K562 (cell line): ENCODE measurements at regions not wholly inside any gene's neighbourhood (a gene's known extent, or its start where the extent isn't known, plus 50 kb on each side); places are given as distances from the start of the nearest gene placed in this dataset.

ENCODE experiments used
- ATAC-seq: fragments of 200-7000 bp; cut with Tn5 transposase; 3 replicates; pipeline ENCODE4 v1.9.1; 2020; ENCODE audit warnings: moderate library complexity
- BruUV-seq: library from RNA; stranded (reverse); fragments of 400-500 nt; replicated peaks from 2 replicates; lab custom pipeline; 2021; lab: Mats Ljungman, UMichigan
- CTCF ChIA-PET: fragments of 300-600 bp; formaldehyde crosslinking; extraction: SDS; loops from one replicate; lab custom pipeline; 2021; ENCODE audit warnings: low intra/inter-chr PET ratio; lab: Yijun Ruan, JAX
- POLR2A ChIA-PET: fragments of 300-600, 350-650 bp; sonication (Branson Sonifier 250); formaldehyde crosslinking; extraction: SDS; loops from one replicate; lab custom pipeline; 2021; ENCODE audit warnings: antibody characterized with exemption, inconsistent platforms; lab: Yijun Ruan, JAX
- DNase-seq, 4 experiments: peaks; one replicate each; pipeline versions ENCODE4 v3.0.0 to v3.0.0-alpha.2; 2011 to 2018; ENCODE audit warnings: low spot score in 3 of 4, mixed read lengths in 3 of 4; ENCODE audit errors: extremely low read depth in 1 of 4
- FAIRE-seq: peaks from 2 replicates; lab custom pipeline; 2011; peaks lifted over from hg19 to GRCh38; lab: Jason Lieb, UNC
- H2AFZ ChIP-seq: 2 replicates; pipeline ENCODE4 v1.6.0; 2011; ENCODE audit warnings: low read depth, low read length, control low read depth, inconsistent platforms
- H3K27ac ChIP-seq: fragments of 200-600 bp; 3 replicates; pipeline ENCODE4 v1.8.0; 2011; ENCODE audit warnings: low read depth, mild to moderate bottlenecking, control low read depth, inconsistent platforms, low read length, moderate library complexity, mixed read lengths; ENCODE audit errors: extremely low read depth
- H3K27me3 ChIP-seq, 2 experiments: fragments of 300-600 bp in 1 of 2; 2 replicates in 1 of 2; 3 replicates in 1 of 2; pipeline versions ENCODE4 v1.6.0 to v1.8.0; 2011; ENCODE audit warnings: inconsistent platforms in 2 of 2, low read length in 2 of 2, mild to moderate bottlenecking in 1 of 2, mixed read lengths in 1 of 2, moderate library complexity in 1 of 2; ENCODE audit not compliant: control insufficient read depth in 2 of 2, insufficient read depth in 2 of 2
- H3K36me3 ChIP-seq: fragments of 300-600 bp; 3 replicates; pipeline ENCODE4 v1.8.0; 2011; ENCODE audit warnings: mild to moderate bottlenecking, low read length, inconsistent platforms; ENCODE audit not compliant: control insufficient read depth, insufficient read depth
- H3K4me1 ChIP-seq, 2 experiments: fragments of 200-600 bp in 1 of 2; replicated peaks in 1 of 2; 2 replicates in 1 of 2; 3 replicates in 1 of 2; pipeline versions ENCODE4 v1.5.1 to v1.8.0; 2011; ENCODE audit warnings: inconsistent platforms in 2 of 2, low read length in 2 of 2, mild to moderate bottlenecking in 1 of 2, mixed read lengths in 1 of 2, moderate library complexity in 1 of 2; ENCODE audit not compliant: control insufficient read depth in 2 of 2, insufficient read depth in 2 of 2
- H3K4me2 ChIP-seq: 2 replicates; pipeline ENCODE4 v1.6.1; 2011; ENCODE audit warnings: low read length, control low read depth, inconsistent platforms, mixed read lengths; ENCODE audit not compliant: insufficient read depth
- H3K4me3 ChIP-seq: fragments of 200-600 bp; sonication (generic), shearing (Covaris generic); 2 replicates; pipeline ENCODE4 v1.5.1; 2016; ENCODE audit warnings: control low read depth, inconsistent platforms
- H3K79me2 ChIP-seq: fragments of 200-600 bp; 3 replicates; pipeline ENCODE4 v1.8.0; 2011; ENCODE audit warnings: low read length, inconsistent platforms; ENCODE audit not compliant: control insufficient read depth, insufficient read depth
- H3K9ac ChIP-seq, 2 experiments: 2 replicates each; pipeline versions ENCODE4 v1.6.0 to v1.6.1; 2011; ENCODE audit warnings: low read depth in 2 of 2, low read length in 2 of 2, control low read depth in 1 of 2, inconsistent platforms in 1 of 2, mild to moderate bottlenecking in 1 of 2, mixed read lengths in 1 of 2; ENCODE audit not compliant: insufficient read depth in 1 of 2
- H3K9me1 ChIP-seq: one replicate; pipeline ENCODE4 v1.6.0; 2011; ENCODE audit warnings: inconsistent platforms, mild to moderate bottlenecking, low read length, moderate library complexity; ENCODE audit not compliant: control insufficient read depth, insufficient read depth
- H3K9me3 ChIP-seq: replicated peaks from 2 replicates; pipeline ENCODE4 v1.5.1; 2011; ENCODE audit warnings: low read depth, low read length, inconsistent platforms; ENCODE audit not compliant: control insufficient read depth, insufficient read depth
- H4K20me1 ChIP-seq: replicated peaks from 2 replicates; pipeline ENCODE4 v1.6.1; 2011; ENCODE audit warnings: low read length, inconsistent platforms, mixed read lengths; ENCODE audit not compliant: control insufficient read depth, insufficient read depth
- ARID2 ChIP-seq: fragments of 450-650 bp; IDR thresholded peaks from 2 replicates; pipeline ENCODE4 v1.6.1; 2017; ENCODE audit warnings: antibody characterized with exemption, mild to moderate bottlenecking
- DNMT1 ChIP-seq: fragments of 450-650 bp; IDR thresholded peaks from 2 replicates; pipeline ENCODE4 v1.6.1; 2016; ENCODE audit warnings: antibody characterized with exemption, mild to moderate bottlenecking
- GATAD2B ChIP-seq: fragments of 450-650 bp; IDR thresholded peaks from 2 replicates; pipeline ENCODE4 v1.6.1; 2017; ENCODE audit warnings: mild to moderate bottlenecking, borderline replicate concordance
- KAT8 ChIP-seq: fragments of 450-650 bp; IDR thresholded peaks from 2 replicates; pipeline ENCODE4 v1.6.1; 2016; ENCODE audit warnings: low read depth, mild to moderate bottlenecking
- KDM4B ChIP-seq, 2 experiments: fragments of 450-650 bp in 1 of 2; sonication (generic) in 1 of 2; IDR thresholded peaks; 2 replicates each; pipeline ENCODE4 v1.6.1; 2016 to 2017; ENCODE audit warnings: borderline replicate concordance in 2 of 2, antibody characterized with exemption in 1 of 2, low read depth in 1 of 2, mild to moderate bottlenecking in 1 of 2
- LCOR ChIP-seq: sonication (generic); formaldehyde crosslinking; IDR thresholded peaks from 2 replicates; pipeline ENCODE4 v1.8.0; 2022; ENCODE audit warnings: mild to moderate bottlenecking, missing genetic modification reagents
- LEF1 ChIP-seq: fragments of 450-650 bp; IDR thresholded peaks from 2 replicates; pipeline ENCODE4 v1.6.1; 2016; ENCODE audit warnings: mild to moderate bottlenecking
- MBD2 ChIP-seq: sonication (generic); IDR thresholded peaks from 2 replicates; pipeline ENCODE4 v1.6.1; 2016; ENCODE audit warnings: low read depth, borderline replicate concordance
- NR2C1 ChIP-seq, 2 experiments: fragments of 450-650 bp; IDR thresholded peaks; 2 replicates each; pipeline ENCODE4 v1.6.1; 2017; ENCODE audit warnings: mild to moderate bottlenecking in 2 of 2, antibody characterized with exemption in 1 of 2, inconsistent platforms in 1 of 2, missing compliant biosample characterization in 1 of 2, missing genetic modification characterization in 1 of 2
- NR3C1 ChIP-seq: sonication (generic); formaldehyde crosslinking; IDR thresholded peaks from 2 replicates; pipeline ENCODE4 v1.8.1; 2022; ENCODE audit warnings: missing genetic modification reagents
- NR4A1 ChIP-seq, 2 experiments: fragments of 250-450 bp in 1 of 2; fragments of 450-650 bp in 1 of 2; sonication (Bioruptor Pico) in 1 of 2; IDR thresholded peaks; 2 replicates each; pipeline versions ENCODE4 v1.4.0 to v1.6.1; 2016 to 2020; ENCODE audit warnings: mild to moderate bottlenecking in 2 of 2, missing compliant biosample characterization in 1 of 2, missing genetic modification characterization in 1 of 2, moderate library complexity in 1 of 2
- SREBF2 ChIP-seq: sonication (generic); formaldehyde crosslinking; IDR thresholded peaks from 2 replicates; pipeline ENCODE4 v1.4.0; 2020; ENCODE audit warnings: mild to moderate bottlenecking, missing genetic modification reagents
- TAF7 ChIP-seq: fragments of 450-650 bp; IDR thresholded peaks from 2 replicates; pipeline ENCODE4 v1.6.1; 2016; ENCODE audit warnings: missing genetic modification characterization, missing compliant biosample characterization
- TSC22D4 ChIP-seq: fragments of 450-650 bp; IDR thresholded peaks from 2 replicates; pipeline ENCODE4 v1.6.1; 2016; ENCODE audit warnings: missing genetic modification characterization, missing biosample characterization, control low read depth
- ZNF274 ChIP-seq: IDR thresholded peaks from 2 replicates; pipeline ENCODE4 v1.6.1; 2011; ENCODE audit warnings: low read depth, mild to moderate bottlenecking, low read length, moderate library complexity, borderline replicate concordance
- ZNF324 ChIP-seq: fragments of 250-450 bp; sonication (Bioruptor Pico); IDR thresholded peaks from 2 replicates; pipeline ENCODE4 v1.4.0; 2020; ENCODE audit warnings: mild to moderate bottlenecking
- WGBS: fragments of 100-300 bp; shearing (Covaris generic); methylation state at CpG from one replicate; pipeline ENCODE4 v1.1.6; 2016; ENCODE audit warnings: low coverage, mixed read lengths; ENCODE audit not compliant: insufficient coverage; ENCODE audit errors: missing lambda C conversion rate; 5-methylcytosine and 5-hydroxymethylcytosine counted together
- in situ Hi-C: fragments of 300-500 bp; cut with MboI; formaldehyde crosslinking; loops from 4 replicates; pipeline ENCODE4 v1.15.0; 2018; ENCODE audit warnings: inconsistent platforms, mixed read lengths
- intact Hi-C: fragments of 100-400 bp; cut with micrococcal nuclease; formaldehyde crosslinking; loops from 2 replicates; pipeline ENCODE4 v1.14.2; 2022
- TF ChIP-seq, protein P1 (sequence below): sonication (generic); formaldehyde crosslinking; IDR thresholded peaks from 2 replicates; pipeline ENCODE4 v1.9.0; 2022; ENCODE audit warnings: mild to moderate bottlenecking, missing genetic modification reagents
- TF ChIP-seq, protein P2 (sequence below): fragments of 450-650 bp; IDR thresholded peaks from 2 replicates; pipeline ENCODE4 v1.6.1; 2018; ENCODE audit warnings: mild to moderate bottlenecking, low read depth; ENCODE audit not compliant: partially characterized antibody
- TF ChIP-seq, protein P3 (sequence below): fragments of 250-450 bp; sonication (Bioruptor Pico); IDR thresholded peaks from 2 replicates; pipeline ENCODE4 v1.8.0; 2022; ENCODE audit warnings: inconsistent platforms
- TF ChIP-seq, protein P4 (sequence below): IDR thresholded peaks from 2 replicates; pipeline ENCODE4 v1.6.1; 2016; ENCODE audit warnings: missing genetic modification characterization, missing compliant biosample characterization

DNA sequence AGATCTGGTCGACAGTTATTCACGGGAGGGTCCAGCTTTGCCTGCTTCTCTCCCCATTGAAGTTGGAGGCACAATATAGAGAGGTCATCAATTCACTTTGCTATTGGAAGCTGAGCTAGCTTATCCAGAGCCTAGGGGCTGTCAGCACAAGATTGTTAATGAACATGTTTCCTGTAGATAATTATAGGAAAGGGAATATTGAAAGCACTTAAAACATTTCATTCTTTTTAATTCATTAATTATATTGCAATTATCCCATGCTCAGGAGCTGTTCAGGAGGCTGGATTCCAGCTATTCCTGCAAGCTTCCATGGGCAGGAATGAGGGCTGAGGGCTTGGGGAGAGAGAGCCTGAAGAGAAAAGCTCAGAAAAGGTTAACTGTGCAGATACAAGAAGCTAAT is 153.1 kb upstream of the BRINP1 start:
- Histone ChIP-seq H4K20me1 (no peaks in the 10 kb centered on the region), H3K36me3 (no peaks in the 10 kb centered on the region), H3K27me3 (no peaks in the 10 kb centered on the region), H3K4me2 (no peak overlapping the region), H3K79me2 (no peaks in the 10 kb centered on the region), H3K4me1 (no peaks in the 10 kb centered on the region), H3K27ac (no peak overlapping the region), H3K4me3 (no peak overlapping the region), H3K9me1 (no peaks in the 10 kb centered on the region), H3K9me3 (no peaks in the 10 kb centered on the region), H3K9ac (no peak overlapping the region), H2AFZ (no peak overlapping the region)
- TF ChIP-seq, protein P1, sequence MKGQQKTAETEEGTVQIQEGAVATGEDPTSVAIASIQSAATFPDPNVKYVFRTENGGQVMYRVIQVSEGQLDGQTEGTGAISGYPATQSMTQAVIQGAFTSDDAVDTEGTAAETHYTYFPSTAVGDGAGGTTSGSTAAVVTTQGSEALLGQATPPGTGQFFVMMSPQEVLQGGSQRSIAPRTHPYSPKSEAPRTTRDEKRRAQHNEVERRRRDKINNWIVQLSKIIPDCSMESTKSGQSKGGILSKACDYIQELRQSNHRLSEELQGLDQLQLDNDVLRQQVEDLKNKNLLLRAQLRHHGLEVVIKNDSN: no peak
- no peak for TF ChIP-seq SREBF2 (CRISPR knock-in tag)
- TF ChIP-seq, protein P2, sequence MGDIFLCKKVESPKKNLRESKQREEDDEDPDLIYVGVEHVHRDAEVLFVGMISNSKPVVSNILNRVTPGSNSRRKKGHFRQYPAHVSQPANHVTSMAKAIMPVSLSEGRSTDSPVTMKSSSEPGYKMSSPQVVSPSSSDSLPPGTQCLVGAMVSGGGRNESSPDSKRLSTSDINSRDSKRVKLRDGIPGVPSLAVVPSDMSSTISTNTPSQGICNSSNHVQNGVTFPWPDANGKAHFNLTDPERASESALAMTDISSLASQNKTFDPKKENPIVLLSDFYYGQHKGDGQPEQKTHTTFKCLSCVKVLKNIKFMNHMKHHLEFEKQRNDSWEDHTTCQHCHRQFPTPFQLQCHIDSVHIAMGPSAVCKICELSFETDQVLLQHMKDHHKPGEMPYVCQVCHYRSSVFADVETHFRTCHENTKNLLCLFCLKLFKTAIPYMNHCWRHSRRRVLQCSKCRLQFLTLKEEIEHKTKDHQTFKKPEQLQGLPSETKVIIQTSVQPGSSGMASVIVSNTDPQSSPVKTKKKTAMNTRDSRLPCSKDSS: no peak
- no peak for TF ChIP-seq KDM4B (IDR thresholded peaks at IDR 0.05; ENCODE audit: borderline replicate concordance in 2 of 2, low read depth in 1 of 2)
- no peak for TF ChIP-seq NR2C1 (IDR thresholded peaks at IDR 0.05)
- TF ChIP-seq NR2C1 (tag; IDR thresholded peaks at IDR 0.05): no peak
- TF ChIP-seq LEF1: no peak
- TF ChIP-seq DNMT1: no peak
- TF ChIP-seq ZNF324: no peak
- TF ChIP-seq TAF7: no peak
- TF ChIP-seq TSC22D4: no peak
- TF ChIP-seq NR4A1 (CRISPR knock-in tag; IDR thresholded peaks at IDR 0.05): no peak
- TF ChIP-seq NR4A1 (tag; IDR thresholded peaks at IDR 0.05): no peak
- no peak for TF ChIP-seq MBD2
- TF ChIP-seq, protein P3, sequence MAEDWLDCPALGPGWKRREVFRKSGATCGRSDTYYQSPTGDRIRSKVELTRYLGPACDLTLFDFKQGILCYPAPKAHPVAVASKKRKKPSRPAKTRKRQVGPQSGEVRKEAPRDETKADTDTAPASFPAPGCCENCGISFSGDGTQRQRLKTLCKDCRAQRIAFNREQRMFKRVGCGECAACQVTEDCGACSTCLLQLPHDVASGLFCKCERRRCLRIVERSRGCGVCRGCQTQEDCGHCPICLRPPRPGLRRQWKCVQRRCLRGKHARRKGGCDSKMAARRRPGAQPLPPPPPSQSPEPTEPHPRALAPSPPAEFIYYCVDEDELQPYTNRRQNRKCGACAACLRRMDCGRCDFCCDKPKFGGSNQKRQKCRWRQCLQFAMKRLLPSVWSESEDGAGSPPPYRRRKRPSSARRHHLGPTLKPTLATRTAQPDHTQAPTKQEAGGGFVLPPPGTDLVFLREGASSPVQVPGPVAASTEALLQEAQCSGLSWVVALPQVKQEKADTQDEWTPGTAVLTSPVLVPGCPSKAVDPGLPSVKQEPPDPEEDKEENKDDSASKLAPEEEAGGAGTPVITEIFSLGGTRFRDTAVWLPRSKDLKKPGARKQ (CRISPR knock-in tag): no peak
- TF ChIP-seq NR3C1: no peak
- no peak for TF ChIP-seq ZNF274
- TF ChIP-seq KAT8: no peak
- TF ChIP-seq LCOR (CRISPR knock-in tag): no peak
- no peak for TF ChIP-seq GATAD2B
- no peak for TF ChIP-seq ARID2
- TF ChIP-seq, protein P4, sequence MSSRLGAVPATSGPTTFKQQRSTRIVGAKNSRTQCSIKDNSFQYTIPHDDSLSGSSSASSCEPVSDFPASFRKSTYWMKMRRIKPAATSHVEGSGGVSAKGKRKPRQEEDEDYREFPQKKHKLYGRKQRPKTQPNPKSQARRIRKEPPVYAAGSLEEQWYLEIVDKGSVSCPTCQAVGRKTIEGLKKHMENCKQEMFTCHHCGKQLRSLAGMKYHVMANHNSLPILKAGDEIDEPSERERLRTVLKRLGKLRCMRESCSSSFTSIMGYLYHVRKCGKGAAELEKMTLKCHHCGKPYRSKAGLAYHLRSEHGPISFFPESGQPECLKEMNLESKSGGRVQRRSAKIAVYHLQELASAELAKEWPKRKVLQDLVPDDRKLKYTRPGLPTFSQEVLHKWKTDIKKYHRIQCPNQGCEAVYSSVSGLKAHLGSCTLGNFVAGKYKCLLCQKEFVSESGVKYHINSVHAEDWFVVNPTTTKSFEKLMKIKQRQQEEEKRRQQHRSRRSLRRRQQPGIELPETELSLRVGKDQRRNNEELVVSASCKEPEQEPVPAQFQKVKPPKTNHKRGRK (tag): no peak
- ChIA-PET POLR2A (no interaction called here), CTCF (no interaction called here)
- DNase-seq (no peak), FAIRE-seq (no peak), ATAC-seq (no peak)
- WGBS: 0% methylated on average over 2 of the region's 2 CpGs
- in situ Hi-C loops (no loop called here), intact Hi-C loops (no loop called here)
- BruUV-seq: no TSS peak
